Globus pallidus (tissue), 1 donor: ENCODE measurements at regions not wholly inside any gene's neighbourhood (a gene's known extent, or its start where the extent isn't known, plus 50 kb on each side); places are given as distances from the start of the nearest gene placed in this dataset.

Source experiments
- DNase-seq: peaks from one replicate; pipeline ENCODE4 v3.0.0-alpha.2; 2015; ENCODE audit warnings: low spot score

- no peak for DNase-seq
These were observed 260.9 kb upstream of the HES1 start for GRCh38 chr3:193874997-193875593.

- DNase-seq = no peak
These were observed 260.2 kb upstream of the HES1 start for GRCh38 chr3:193875601-193876321.

- no peak for DNase-seq
These were observed 256.7 kb upstream of the HES1 start for GRCh38 chr3:193879099-193879863.

GRCh38 chr3:193879864-193880242 lies 256.1 kb upstream of the HES1 start:
- DNase-seq = no peak

- no peak for DNase-seq
These were observed 253.9 kb upstream of the HES1 start for GRCh38 chr3:193882091-193882490.

- DNase-seq = no peak
These were observed 252.4 kb upstream of the HES1 start for GRCh38 chr3:193883551-193883950.

GRCh38 chr3:193884027-193884426 lies 251.9 kb upstream of the HES1 start:
- no peak for DNase-seq

- no peak for DNase-seq
These were observed 251.3 kb upstream of the HES1 start for GRCh38 chr3:193884652-193885051.

GRCh38 chr3:193885832-193886231 lies 250.1 kb upstream of the HES1 start:
- no peak for DNase-seq

- no peak for DNase-seq
These were observed 245.7 kb upstream of the HES1 start for GRCh38 chr3:193890016-193890897.

- DNase-seq = no peak
These were observed 241.7 kb upstream of the HES1 start for GRCh38 chr3:193894121-193894863.

- DNase-seq = no peak
These were observed 240.5 kb upstream of the HES1 start for GRCh38 chr3:193895409-193895808.

- DNase-seq = no peak
These were observed 239.5 kb upstream of the HES1 start for GRCh38 chr3:193896419-193896818.

GRCh38 chr3:193897288-193897687 lies 238.7 kb upstream of the HES1 start:
- no peak for DNase-seq

- DNase-seq = no peak
These were observed 238.2 kb upstream of the HES1 start for GRCh38 chr3:193897731-193898180.

- DNase-seq = no peak
These were observed 236.9 kb upstream of the HES1 start for GRCh38 chr3:193899001-193899400.

GRCh38 chr3:193901007-193901406 lies 234.9 kb upstream of the HES1 start:
- DNase-seq = no peak

GRCh38 chr3:193902607-193903511 lies 233.1 kb upstream of the HES1 start:
- DNase-seq = no peak

GRCh38 chr3:193903512-193903817 lies 232.5 kb upstream of the HES1 start:
- DNase-seq = no peak

GRCh38 chr3:193903966-193904365 lies 232.0 kb upstream of the HES1 start:
- DNase-seq = no peak
